OCI-LY3 (cell line): ENCODE measurements at regions not wholly inside any gene's neighbourhood (a gene's known extent, or its start where the extent isn't known, plus 50 kb on each side); places are given as distances from the start of the nearest gene placed in this dataset.

ENCODE experiments used
- CTCF ChIP-seq: fragments of 200-600, 300-600 bp; sonication (generic); IDR thresholded peaks from 2 replicates; pipeline ENCODE4 v1.5.1; 2014; ENCODE audit warnings: antibody characterized with exemption, low read length, low read depth
- EZH2phosphoT487 ChIP-seq: fragments of 200-600 bp; shearing (Covaris generic); IDR thresholded peaks from 2 replicates; pipeline ENCODE4 v1.6.1; 2018; ENCODE audit warnings: antibody characterized with exemption, mixed run types, low read depth

- TF ChIP-seq CTCF (no peak), EZH2phosphoT487 (no peak)
Observed at GRCh38 chr1:59045137-59045536, 251.8 kb upstream of the FGGY start.
